ENCODE measurements at regions not wholly inside any gene's neighbourhood (a gene's known extent, or its start where the extent isn't known, plus 50 kb on each side); places are given as distances from the start of the nearest gene placed in this dataset.

DNA sequence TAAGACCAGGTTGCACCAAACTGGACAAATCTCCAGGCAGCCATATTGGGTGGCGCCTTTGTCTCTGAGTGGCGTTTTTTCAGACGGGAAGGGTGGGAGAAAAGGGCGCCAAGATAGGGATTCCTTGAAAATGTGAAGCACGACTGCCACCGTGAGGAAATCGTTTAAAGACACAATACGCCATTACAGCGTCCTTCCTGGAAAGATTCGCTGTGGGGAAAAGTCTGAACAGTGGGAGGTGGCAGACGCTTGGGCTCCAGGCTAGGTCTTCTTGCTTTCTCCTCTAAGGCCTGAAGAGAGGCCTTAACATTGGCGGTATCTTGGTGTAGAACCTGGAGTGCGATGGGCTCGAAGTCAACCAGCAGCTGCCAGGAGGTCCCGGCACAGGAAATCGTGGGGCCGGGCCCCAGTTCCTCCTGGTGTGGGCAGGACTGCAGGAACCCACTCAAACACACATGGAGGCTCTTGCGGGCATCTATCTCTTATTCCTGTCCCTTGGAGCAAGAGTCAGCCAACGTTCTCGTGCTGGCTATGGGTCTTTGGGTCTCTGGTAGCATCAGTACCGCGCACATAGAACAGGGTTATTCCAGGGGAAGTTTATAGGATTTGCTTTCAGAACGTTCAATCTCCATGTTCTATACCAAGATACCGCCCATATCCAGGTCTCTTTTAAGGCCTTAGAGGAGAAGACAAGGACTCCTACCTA is 208.8 kb downstream of the OR13H1 start:
- no peaks in the 10 kb centered on the region for H3K9me3 Mint-ChIP-seq
- no peaks in the 10 kb centered on the region for H3K27me3 Mint-ChIP-seq (ENCODE audit: low read depth)
- H3K4me1 Mint-ChIP-seq (ENCODE audit: low read depth) = no peaks in the 10 kb centered on the region
- peaks cover 26% of the 10 kb centered on the region for H3K36me3 Mint-ChIP-seq (ENCODE audit: low read depth)
- CTCF ChIA-PET = no interaction called here
- no peak for DNase-seq
- no peak overlapping the region for H3K27ac Mint-ChIP-seq
- H3K4me3 Mint-ChIP-seq = no peak overlapping the region
- intact Hi-C loops (cut with micrococcal nuclease) = no loop called here

DNA sequence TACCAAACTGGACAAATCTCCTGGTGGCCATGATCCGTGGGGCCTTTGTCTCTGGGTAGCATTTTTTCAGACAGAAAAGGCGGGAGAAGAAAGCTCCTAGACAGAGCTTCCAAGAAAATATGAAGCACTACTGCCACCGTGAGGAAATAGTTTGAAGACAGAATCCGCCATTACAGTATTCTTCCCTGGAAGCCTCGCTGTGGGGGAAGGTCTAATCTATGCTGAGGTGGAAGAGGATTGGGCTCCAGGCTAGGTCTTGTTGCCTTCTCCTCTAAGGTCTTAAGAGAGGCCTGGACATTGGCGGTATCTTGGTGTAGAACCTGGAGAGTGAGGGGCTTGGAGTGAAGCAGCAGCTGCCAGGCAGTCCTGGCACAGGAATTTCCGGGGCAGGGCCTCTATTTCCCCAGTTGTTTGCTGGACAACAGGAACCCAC is 218.9 kb downstream of the OR13H1 start:
- no peaks in the 10 kb centered on the region for H3K9me3 Mint-ChIP-seq
- peaks cover 34% of the 10 kb centered on the region for H3K36me3 Mint-ChIP-seq (ENCODE audit: low read depth)
- H3K27ac Mint-ChIP-seq = no peak overlapping the region
- CTCF ChIA-PET = no interaction called here
- DNase-seq = no peak
- H3K27me3 Mint-ChIP-seq (ENCODE audit: low read depth) = no peaks in the 10 kb centered on the region
- intact Hi-C loops (cut with micrococcal nuclease) = no loop called here
- no peaks in the 10 kb centered on the region for H3K4me1 Mint-ChIP-seq (ENCODE audit: low read depth)
- H3K4me3 Mint-ChIP-seq = no peak overlapping the region

- H3K36me3 Mint-ChIP-seq (ENCODE audit: low read depth) = peaks cover 41% of the 10 kb centered on the region
- H3K27me3 Mint-ChIP-seq (ENCODE audit: low read depth) = no peaks in the 10 kb centered on the region
- no peaks in the 10 kb centered on the region for H3K9me3 Mint-ChIP-seq
- no peak overlapping the region for H3K4me3 Mint-ChIP-seq
- no peaks in the 10 kb centered on the region for H3K4me1 Mint-ChIP-seq (ENCODE audit: low read depth)
- intact Hi-C loops (cut with micrococcal nuclease) = no loop called here
- no peak overlapping the region for H3K27ac Mint-ChIP-seq
- DNase-seq = no peak
- CTCF ChIA-PET = no interaction called here
Observed at GRCh38 chrX:131763674-131764073, 219.8 kb downstream of the OR13H1 start.

DNA sequence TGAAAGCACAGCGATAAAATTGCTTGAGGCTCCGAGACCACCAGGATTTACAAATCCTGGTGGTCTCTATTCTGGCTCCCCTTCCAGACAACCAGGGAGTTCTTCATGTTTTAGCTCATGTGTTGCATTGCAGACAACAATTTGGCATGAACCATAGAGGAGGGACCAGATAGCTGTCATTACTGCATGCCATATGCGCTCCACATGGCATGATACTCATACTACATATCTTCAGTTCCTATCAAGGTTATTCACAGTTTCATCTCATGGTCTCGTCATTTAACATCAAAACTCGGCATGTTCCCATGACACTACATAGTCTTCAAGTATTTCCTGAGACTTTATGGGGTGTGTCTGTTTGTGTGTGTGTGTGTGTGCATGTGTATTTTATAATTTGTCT is 220.3 kb downstream of the OR13H1 start:
- peaks cover 40% of the 10 kb centered on the region for H3K36me3 Mint-ChIP-seq (ENCODE audit: low read depth)
- no peaks in the 10 kb centered on the region for H3K9me3 Mint-ChIP-seq
- DNase-seq = no peak
- no peak overlapping the region for H3K4me3 Mint-ChIP-seq
- CTCF ChIA-PET = no interaction called here
- intact Hi-C loops (cut with micrococcal nuclease) = no loop called here
- no peaks in the 10 kb centered on the region for H3K4me1 Mint-ChIP-seq (ENCODE audit: low read depth)
- H3K27me3 Mint-ChIP-seq (ENCODE audit: low read depth) = no peaks in the 10 kb centered on the region
- no peak overlapping the region for H3K27ac Mint-ChIP-seq

DNA sequence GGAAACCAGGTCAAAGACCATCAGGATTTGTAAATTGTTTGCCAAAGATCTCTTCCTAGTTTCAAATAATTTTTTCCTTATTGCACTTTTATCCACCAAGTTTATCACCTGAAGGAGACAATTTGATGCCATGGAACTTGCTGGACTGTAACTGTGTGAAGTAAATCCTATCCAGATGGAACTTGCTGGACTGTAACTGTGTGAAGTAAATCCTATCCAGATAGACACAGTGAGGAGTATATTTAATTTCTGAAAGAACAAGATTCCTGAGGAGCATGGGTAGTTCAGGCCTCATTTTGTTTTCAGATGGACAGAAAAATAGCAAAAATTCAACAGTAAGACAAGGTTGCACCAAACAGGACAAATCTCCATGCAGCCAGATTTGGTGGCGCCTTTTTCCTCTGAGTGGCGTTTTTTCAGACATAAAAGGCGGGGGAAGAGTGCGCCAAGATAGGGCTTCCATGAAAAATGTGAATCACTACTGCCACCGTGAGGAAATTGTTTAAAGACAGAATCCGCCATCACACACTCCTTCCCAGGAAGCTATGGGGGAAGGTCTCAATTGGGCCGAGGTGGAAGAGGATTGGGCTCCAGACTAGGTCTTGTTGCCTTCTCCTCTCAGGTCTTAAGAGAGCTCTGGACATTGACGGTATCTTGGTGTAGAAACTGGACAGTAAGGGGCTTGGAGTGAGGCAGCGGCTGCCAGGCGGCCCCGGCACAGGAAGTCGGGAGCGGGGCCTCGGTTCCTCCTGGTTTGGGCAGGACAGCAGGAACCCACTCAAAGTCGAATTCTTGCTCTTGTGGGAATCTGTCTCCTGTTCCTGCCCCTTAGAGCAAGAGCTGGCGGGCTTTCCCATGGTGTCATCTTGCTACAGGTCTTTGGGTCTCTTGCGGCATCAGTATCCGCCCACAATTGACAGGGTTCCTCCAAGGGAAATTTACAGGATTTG is 234.7 kb downstream of the OR13H1 start:
- H3K4me1 Mint-ChIP-seq (ENCODE audit: low read depth) = no peaks in the 10 kb centered on the region
- no peaks in the 10 kb centered on the region for H3K27me3 Mint-ChIP-seq (ENCODE audit: low read depth)
- intact Hi-C loops (cut with micrococcal nuclease) = no loop called here
- no peaks in the 10 kb centered on the region for H3K9me3 Mint-ChIP-seq
- H3K4me3 Mint-ChIP-seq = no peak overlapping the region
- H3K27ac Mint-ChIP-seq = no peak overlapping the region
- no peak for DNase-seq
- H3K36me3 Mint-ChIP-seq (ENCODE audit: low read depth) = peaks cover 13% of the 10 kb centered on the region
- CTCF ChIA-PET = no interaction called here

- CTCF ChIA-PET = no interaction called here
- intact Hi-C loops (cut with micrococcal nuclease) = no loop called here
- Mint-ChIP-seq H3K4me3 (no peak overlapping the region), H3K4me1 (ENCODE audit: low read depth) (no peaks in the 10 kb centered on the region), H3K9me3 (no peaks in the 10 kb centered on the region), H3K27ac (no peak overlapping the region), H3K36me3 (ENCODE audit: low read depth) (peaks cover 16% of the 10 kb centered on the region), H3K27me3 (ENCODE audit: low read depth) (no peaks in the 10 kb centered on the region)
- DNase-seq = no peak
Observed at GRCh38 chrX:131779306-131779705, 235.4 kb downstream of the OR13H1 start.

DNA sequence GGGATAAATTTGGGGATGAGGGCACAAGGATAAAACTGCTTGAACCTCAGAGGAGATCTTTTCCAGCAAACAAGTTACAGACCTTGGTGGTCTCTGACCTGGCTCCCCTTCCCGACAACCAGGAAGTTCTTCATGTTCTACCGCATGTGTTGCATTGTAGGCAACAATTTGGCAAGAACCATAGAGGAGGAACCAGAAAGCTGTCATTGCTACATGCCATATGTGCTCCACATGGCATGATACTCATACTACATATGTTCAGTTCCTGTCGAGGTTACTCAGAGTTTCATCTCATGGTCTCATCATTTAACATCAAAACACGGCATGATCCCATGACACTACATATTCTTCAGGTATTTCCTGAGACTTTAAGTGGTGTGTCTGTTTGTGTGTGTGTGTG is 235.9 kb downstream of the OR13H1 start:
- no peak overlapping the region for H3K27ac Mint-ChIP-seq
- no peaks in the 10 kb centered on the region for H3K27me3 Mint-ChIP-seq (ENCODE audit: low read depth)
- DNase-seq = no peak
- no peaks in the 10 kb centered on the region for H3K4me1 Mint-ChIP-seq (ENCODE audit: low read depth)
- intact Hi-C loops (cut with micrococcal nuclease) = no loop called here
- H3K4me3 Mint-ChIP-seq = no peak overlapping the region
- no peaks in the 10 kb centered on the region for H3K9me3 Mint-ChIP-seq
- H3K36me3 Mint-ChIP-seq (ENCODE audit: low read depth) = peaks cover 16% of the 10 kb centered on the region
- CTCF ChIA-PET = no interaction called here

- H3K27ac Mint-ChIP-seq = no peak overlapping the region
- H3K9me3 Mint-ChIP-seq = no peaks in the 10 kb centered on the region
- intact Hi-C loops (cut with micrococcal nuclease) = no loop called here
- no peaks in the 10 kb centered on the region for H3K4me1 Mint-ChIP-seq (ENCODE audit: low read depth)
- DNase-seq = no peak
- CTCF ChIA-PET = no interaction called here
- no peaks in the 10 kb centered on the region for H3K27me3 Mint-ChIP-seq (ENCODE audit: low read depth)
- H3K36me3 Mint-ChIP-seq (ENCODE audit: low read depth) = peaks cover 18% of the 10 kb centered on the region
- no peak overlapping the region for H3K4me3 Mint-ChIP-seq
Observed at GRCh38 chrX:131782646-131783045, 238.8 kb downstream of the OR13H1 start.

GRCh38 chrX:131783555-131784308 is 239.4 kb upstream of the STK26 start:
- Mint-ChIP-seq H3K9me3 (no peaks in the 10 kb centered on the region), H3K27me3 (ENCODE audit: low read depth) (no peaks in the 10 kb centered on the region), H3K4me3 (no peak overlapping the region), H3K27ac (no peak overlapping the region), H3K4me1 (ENCODE audit: low read depth) (no peaks in the 10 kb centered on the region), H3K36me3 (ENCODE audit: low read depth) (peaks cover 22% of the 10 kb centered on the region)
- CTCF ChIA-PET = no interaction called here
- DNase-seq = no peak
- intact Hi-C loops (cut with micrococcal nuclease) = no loop called here

- H3K27me3 Mint-ChIP-seq (ENCODE audit: low read depth) = no peaks in the 10 kb centered on the region
- no peak overlapping the region for H3K4me3 Mint-ChIP-seq
- H3K36me3 Mint-ChIP-seq (ENCODE audit: low read depth) = peaks cover 35% of the 10 kb centered on the region
- no peak for DNase-seq
- CTCF ChIA-PET = no interaction called here
- intact Hi-C loops (cut with micrococcal nuclease) = no loop called here
- no peaks in the 10 kb centered on the region for H3K9me3 Mint-ChIP-seq
- H3K4me1 Mint-ChIP-seq (ENCODE audit: low read depth) = no peaks in the 10 kb centered on the region
- H3K27ac Mint-ChIP-seq = no peak overlapping the region
Observed at GRCh38 chrX:131789664-131790063, 233.4 kb upstream of the STK26 start.

DNA sequence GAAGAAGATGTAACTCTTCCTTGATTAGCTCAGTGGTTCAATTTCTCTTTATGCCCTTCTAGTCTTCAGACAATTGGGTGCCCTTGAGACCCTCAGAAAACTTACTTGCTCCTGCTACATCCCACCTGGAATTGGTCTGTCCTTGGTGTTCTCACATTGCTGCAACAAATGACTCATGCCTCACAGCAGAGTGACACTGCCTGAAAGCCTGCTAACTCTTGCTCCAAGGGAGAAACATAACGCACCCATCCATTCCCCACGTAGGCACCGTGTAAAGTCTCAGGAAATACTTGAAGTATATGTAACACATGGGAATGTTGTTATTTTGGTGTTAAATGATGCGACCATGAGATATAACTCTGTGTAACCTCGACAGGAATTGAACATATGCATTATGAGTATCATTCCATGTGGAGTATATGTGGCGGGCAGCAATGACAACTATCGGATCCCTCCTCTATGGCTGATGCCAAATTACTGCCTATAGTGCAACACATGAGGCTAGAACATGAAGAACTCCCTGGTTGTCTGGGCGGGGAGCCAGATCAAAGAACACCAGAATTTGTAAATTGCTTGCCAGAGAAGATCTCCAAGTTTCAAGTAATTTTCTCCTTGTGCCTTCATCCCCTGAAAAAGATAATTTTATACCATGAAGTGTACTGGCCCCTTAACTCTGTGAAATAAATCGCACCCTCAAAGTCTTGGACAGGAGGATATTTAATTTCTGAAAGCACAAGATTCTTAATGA is 231.3 kb upstream of the STK26 start:
- DNase-seq = no peak
- Mint-ChIP-seq H3K27ac (no peak overlapping the region), H3K4me1 (ENCODE audit: low read depth) (no peaks in the 10 kb centered on the region), H3K27me3 (ENCODE audit: low read depth) (no peaks in the 10 kb centered on the region), H3K4me3 (no peak overlapping the region), H3K9me3 (no peaks in the 10 kb centered on the region), H3K36me3 (ENCODE audit: low read depth) (peaks cover 37% of the 10 kb centered on the region)
- intact Hi-C loops (cut with micrococcal nuclease) = no loop called here
- CTCF ChIA-PET = no interaction called here

- no peak for DNase-seq
- H3K27ac Mint-ChIP-seq = no peak overlapping the region
- H3K36me3 Mint-ChIP-seq (ENCODE audit: low read depth) = peaks cover 37% of the 10 kb centered on the region
- H3K9me3 Mint-ChIP-seq = no peaks in the 10 kb centered on the region
- H3K27me3 Mint-ChIP-seq (ENCODE audit: low read depth) = no peaks in the 10 kb centered on the region
- CTCF ChIA-PET = no interaction called here
- no peak overlapping the region for H3K4me3 Mint-ChIP-seq
- no peaks in the 10 kb centered on the region for H3K4me1 Mint-ChIP-seq (ENCODE audit: low read depth)
- intact Hi-C loops (cut with micrococcal nuclease) = no loop called here
Observed at GRCh38 chrX:131792356-131792749, 230.7 kb upstream of the STK26 start.
